HepG2 (cell line): ENCODE measurements at regions not wholly inside any gene's neighbourhood (a gene's known extent, or its start where the extent isn't known, plus 50 kb on each side); places are given as distances from the start of the nearest gene placed in this dataset.

Source experiments
- DPF2 ChIP-seq: sonication (generic); formaldehyde crosslinking; IDR thresholded peaks from 2 replicates; pipeline ENCODE4 v1.4.0; 2020; ENCODE audit warnings: mild to moderate bottlenecking, low read depth, missing genetic modification reagents, borderline replicate concordance
- FUBP1 ChIP-seq: sonication (generic); formaldehyde crosslinking; IDR thresholded peaks from 2 replicates; pipeline ENCODE4 v1.5.1; 2020; ENCODE audit warnings: missing genetic modification reagents, mild to moderate bottlenecking, borderline replicate concordance
- HNRNPL ChIP-seq: fragments of 200-400 bp; formaldehyde crosslinking; IDR thresholded peaks from 2 replicates; pipeline ENCODE4 v1.6.1; 2017; ENCODE audit warnings: mild to moderate bottlenecking, low read depth, low read length
- NR2F1 ChIP-seq, 2 experiments: fragments of 450-650 bp in 1 of 2; formaldehyde crosslinking in 1 of 2; IDR thresholded peaks; 2 replicates each; pipeline versions ENCODE4 v1.5.0 to v1.6.1; 2016 to 2020; ENCODE audit warnings: mild to moderate bottlenecking in 1 of 2, missing compliant biosample characterization in 1 of 2, missing genetic modification reagents in 1 of 2, moderate library complexity in 1 of 2
- POGK ChIP-seq: sonication (generic); formaldehyde crosslinking; conservative IDR thresholded peaks from 2 replicates; pipeline ENCODE4 v1.8.0; 2022; ENCODE audit warnings: mild to moderate bottlenecking, moderate library complexity, missing genetic modification reagents
- ZBTB43 ChIP-seq: sonication (generic); formaldehyde crosslinking; conservative IDR thresholded peaks from 2 replicates; pipeline ENCODE4 v1.4.0; 2020; ENCODE audit warnings: missing genetic modification reagents
- ZNF282 ChIP-seq: fragments of 450-650 bp; IDR thresholded peaks from 2 replicates; pipeline ENCODE4 v1.6.1; 2018; ENCODE audit not compliant: partially characterized antibody
- ZNF343 ChIP-seq: sonication (generic); formaldehyde crosslinking; IDR thresholded peaks from 2 replicates; pipeline ENCODE4 v1.4.0; 2020; ENCODE audit warnings: mild to moderate bottlenecking, missing genetic modification reagents
- ZNF704 ChIP-seq: sonication (generic); formaldehyde crosslinking; IDR thresholded peaks from 2 replicates; pipeline ENCODE4 v1.8.1; 2023; ENCODE audit warnings: mild to moderate bottlenecking, inconsistent platforms, moderate library complexity, missing genetic modification reagents, borderline replicate concordance
- ZNF781 ChIP-seq: sonication (generic); formaldehyde crosslinking; IDR thresholded peaks from 2 replicates; pipeline ENCODE4 v1.5.1; 2020; ENCODE audit warnings: borderline replicate concordance, mild to moderate bottlenecking, missing genetic modification reagents; ENCODE audit errors: not compliant biosample characterization
- ZNF883 ChIP-seq: sonication (generic); formaldehyde crosslinking; IDR thresholded peaks from 2 replicates; pipeline ENCODE4 v1.5.1; 2020; ENCODE audit warnings: mild to moderate bottlenecking, missing genetic modification reagents; ENCODE audit errors: not compliant biosample characterization
- TF ChIP-seq, protein P1 (sequence below): sonication (generic); formaldehyde crosslinking; IDR thresholded peaks from 2 replicates; pipeline ENCODE4 v1.9.0; 2022; ENCODE audit warnings: low read depth, missing genetic modification reagents
- TF ChIP-seq, protein P2 (sequence below): sonication (generic); formaldehyde crosslinking; IDR thresholded peaks from 2 replicates; pipeline ENCODE4 v1.4.0; 2020; ENCODE audit warnings: mild to moderate bottlenecking, missing genetic modification reagents
- TF ChIP-seq, protein P3 (sequence below): sonication (generic); formaldehyde crosslinking; IDR thresholded peaks from 2 replicates; pipeline ENCODE4 v1.9.0; 2021; ENCODE audit warnings: missing genetic modification reagents, borderline replicate concordance

- TF ChIP-seq POGK (CRISPR knock-in tag) (no peak), ZNF282 (no peak), ZNF704 (CRISPR knock-in tag) (no peak), DPF2 (peak; percentile 79; the same call in 1 of the 2 replicates), HNRNPL (no peak), NR2F1 (CRISPR knock-in tag; IDR thresholded peaks at IDR 0.05) (peak; percentile 11 to 43; a peak in 1 of 4 replicates), ZNF781 (CRISPR knock-in tag) (peak; percentile 7), ZNF883 (CRISPR knock-in tag) (no peak), FUBP1 (CRISPR knock-in tag) (no peak), ZNF343 (CRISPR knock-in tag) (no peak), ZBTB43 (CRISPR knock-in tag) (peak; percentile 50; the same call in 1 of the 2 replicates)
- TF ChIP-seq, protein P1, sequence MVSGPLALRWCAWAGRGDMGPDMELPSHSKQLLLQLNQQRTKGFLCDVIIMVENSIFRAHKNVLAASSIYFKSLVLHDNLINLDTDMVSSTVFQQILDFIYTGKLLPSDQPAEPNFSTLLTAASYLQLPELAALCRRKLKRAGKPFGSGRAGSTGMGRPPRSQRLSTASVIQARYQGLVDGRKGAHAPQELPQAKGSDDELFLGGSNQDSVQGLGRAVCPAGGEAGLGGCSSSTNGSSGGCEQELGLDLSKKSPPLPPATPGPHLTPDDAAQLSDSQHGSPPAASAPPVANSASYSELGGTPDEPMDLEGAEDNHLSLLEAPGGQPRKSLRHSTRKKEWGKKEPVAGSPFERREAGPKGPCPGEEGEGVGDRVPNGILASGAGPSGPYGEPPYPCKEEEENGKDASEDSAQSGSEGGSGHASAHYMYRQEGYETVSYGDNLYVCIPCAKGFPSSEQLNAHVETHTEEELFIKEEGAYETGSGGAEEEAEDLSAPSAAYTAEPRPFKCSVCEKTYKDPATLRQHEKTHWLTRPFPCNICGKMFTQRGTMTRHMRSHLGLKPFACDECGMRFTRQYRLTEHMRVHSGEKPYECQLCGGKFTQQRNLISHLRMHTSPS = no peak
- TF ChIP-seq, protein P2, sequence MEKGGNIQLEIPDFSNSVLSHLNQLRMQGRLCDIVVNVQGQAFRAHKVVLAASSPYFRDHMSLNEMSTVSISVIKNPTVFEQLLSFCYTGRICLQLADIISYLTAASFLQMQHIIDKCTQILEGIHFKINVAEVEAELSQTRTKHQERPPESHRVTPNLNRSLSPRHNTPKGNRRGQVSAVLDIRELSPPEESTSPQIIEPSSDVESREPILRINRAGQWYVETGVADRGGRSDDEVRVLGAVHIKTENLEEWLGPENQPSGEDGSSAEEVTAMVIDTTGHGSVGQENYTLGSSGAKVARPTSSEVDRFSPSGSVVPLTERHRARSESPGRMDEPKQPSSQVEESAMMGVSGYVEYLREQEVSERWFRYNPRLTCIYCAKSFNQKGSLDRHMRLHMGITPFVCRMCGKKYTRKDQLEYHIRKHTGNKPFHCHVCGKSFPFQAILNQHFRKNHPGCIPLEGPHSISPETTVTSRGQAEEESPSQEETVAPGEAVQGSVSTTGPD = no peak
- TF ChIP-seq, protein P3, sequence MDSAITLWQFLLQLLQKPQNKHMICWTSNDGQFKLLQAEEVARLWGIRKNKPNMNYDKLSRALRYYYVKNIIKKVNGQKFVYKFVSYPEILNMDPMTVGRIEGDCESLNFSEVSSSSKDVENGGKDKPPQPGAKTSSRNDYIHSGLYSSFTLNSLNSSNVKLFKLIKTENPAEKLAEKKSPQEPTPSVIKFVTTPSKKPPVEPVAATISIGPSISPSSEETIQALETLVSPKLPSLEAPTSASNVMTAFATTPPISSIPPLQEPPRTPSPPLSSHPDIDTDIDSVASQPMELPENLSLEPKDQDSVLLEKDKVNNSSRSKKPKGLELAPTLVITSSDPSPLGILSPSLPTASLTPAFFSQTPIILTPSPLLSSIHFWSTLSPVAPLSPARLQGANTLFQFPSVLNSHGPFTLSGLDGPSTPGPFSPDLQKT (CRISPR knock-in tag) = no peak
Measured at GRCh38 chr2:224145751-224146355, 106.8 kb upstream of the SERPINE2 start (continued).
